ENCODE measurements at regions not wholly inside any gene's neighbourhood (a gene's known extent, or its start where the extent isn't known, plus 50 kb on each side); places are given as distances from the start of the nearest gene placed in this dataset.
"Not testable (repeated sequence)": the region's sequence is repeated elsewhere in the genome, so short reads cannot be mapped to it uniquely, and the experiment has no call there.

- H3K4me2 ChIP-seq; H3K4me3 ChIP-seq; FAIRE-seq; H3K9me3 ChIP-seq; TF ChIP-seq FOSL2 (IDR thresholded peaks at IDR 0.05): not testable (repeated sequence)
- ATAC-seq (peak; percentile 96), DNase-seq (ENCODE audit: low read depth in 1 of 2, low spot score in 1 of 2) (peak; percentile 52 to 68)
- TF ChIP-seq RAD21 (conservative IDR thresholded peaks at IDR 0.05 in 1 of 2, IDR thresholded peaks at IDR 0.05 in 1 of 2) (peak; percentile 91 to 93), FOSL2 (CRISPR knock-in tag; IDR thresholded peaks at IDR 0.05) (peak; percentile 8; the same call in 1 of the 2 replicates), SMC3 (IDR thresholded peaks at IDR 0.05) (peak; percentile 91)
- TF ChIP-seq, protein P1, sequence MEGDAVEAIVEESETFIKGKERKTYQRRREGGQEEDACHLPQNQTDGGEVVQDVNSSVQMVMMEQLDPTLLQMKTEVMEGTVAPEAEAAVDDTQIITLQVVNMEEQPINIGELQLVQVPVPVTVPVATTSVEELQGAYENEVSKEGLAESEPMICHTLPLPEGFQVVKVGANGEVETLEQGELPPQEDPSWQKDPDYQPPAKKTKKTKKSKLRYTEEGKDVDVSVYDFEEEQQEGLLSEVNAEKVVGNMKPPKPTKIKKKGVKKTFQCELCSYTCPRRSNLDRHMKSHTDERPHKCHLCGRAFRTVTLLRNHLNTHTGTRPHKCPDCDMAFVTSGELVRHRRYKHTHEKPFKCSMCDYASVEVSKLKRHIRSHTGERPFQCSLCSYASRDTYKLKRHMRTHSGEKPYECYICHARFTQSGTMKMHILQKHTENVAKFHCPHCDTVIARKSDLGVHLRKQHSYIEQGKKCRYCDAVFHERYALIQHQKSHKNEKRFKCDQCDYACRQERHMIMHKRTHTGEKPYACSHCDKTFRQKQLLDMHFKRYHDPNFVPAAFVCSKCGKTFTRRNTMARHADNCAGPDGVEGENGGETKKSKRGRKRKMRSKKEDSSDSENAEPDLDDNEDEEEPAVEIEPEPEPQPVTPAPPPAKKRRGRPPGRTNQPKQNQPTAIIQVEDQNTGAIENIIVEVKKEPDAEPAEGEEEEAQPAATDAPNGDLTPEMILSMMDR (IDR thresholded peaks at IDR 0.05), result peak; percentile 89
- POLR2A ChIA-PET, result interaction anchor here (0.7 to 1.5 kb wide), 2 partner anchors 62 to 83 kb away, joined by 3 read pairs; partner anchors contain the start of genes MDH2 and STYXL1
- CTCF ChIA-PET, result interaction anchor here (0.6 to 7.9 kb wide), 27 partner anchors 8 to 265 kb away, joined by 3 to 151 read pairs (median 4); partner anchors contain the start of genes MDH2 and STYXL1
- Histone ChIP-seq H3K4me1 (peaks cover 11% of the 10 kb centered on the region; the same call in 2 of the 3 replicates), H3K27ac (peak overlapping the region; percentile 42 to 73; a peak in 5 of 6 replicates)
Measured at GRCh38 chr7:76130661-76131060, 71.0 kb upstream of the SRRM3 start.

- H3K9me3 ChIP-seq; POLR2A ChIA-PET; H3K27ac ChIP-seq; DNase-seq (ENCODE audit: low read depth in 1 of 2, low spot score in 1 of 2); H3K4me3 ChIP-seq; ATAC-seq; H3K4me2 ChIP-seq; FAIRE-seq: not testable (repeated sequence)
- 84% methylated on average over 5 of the region's 5 CpGs for WGBS (ENCODE audit: missing lambda C conversion rate)
- CTCF ChIA-PET, result interaction anchor here (0.8 to 7.9 kb wide), 9 partner anchors 24 to 265 kb away, joined by 3 to 151 read pairs (median 4); partner anchors contain the start of genes MDH2 and STYXL1
- H3K4me1 ChIP-seq, result peaks cover 11% of the 10 kb centered on the region; the same call in 2 of the 3 replicates
Measured at GRCh38 chr7:76131887-76132286, 69.8 kb upstream of the SRRM3 start.

- Histone ChIP-seq H3K9me3 (no peaks in the 10 kb centered on the region), H3K27ac (no peak overlapping the region), H3K4me3 (no peak overlapping the region), H3K4me1 (peaks cover 11% of the 10 kb centered on the region; the same call in 2 of the 3 replicates), H3K4me2 (no peak overlapping the region)
- WGBS (ENCODE audit: missing lambda C conversion rate), result 91% methylated on average over 7 of the region's 7 CpGs
- FAIRE-seq, result no peak
- ATAC-seq, result no peak
- POLR2A ChIA-PET, result no interaction called here
- no peak for DNase-seq (ENCODE audit: low read depth in 1 of 2, low spot score in 1 of 2)
- TF ChIP-seq, protein P1 (IDR thresholded peaks at IDR 0.05), result no peak
- TF ChIP-seq NPAS2 (CRISPR knock-in tag; IDR thresholded peaks at IDR 0.05; ENCODE audit: borderline replicate concordance) (no peak), MAFK (IDR thresholded peaks at IDR 0.05; ENCODE audit: partially characterized antibody) (no peak), SREBF2 (IDR thresholded peaks at IDR 0.05) (no peak), FOSL2 (IDR thresholded peaks at IDR 0.05) (no peak), FOSL2 (CRISPR knock-in tag; IDR thresholded peaks at IDR 0.05) (no peak), MAZ (IDR thresholded peaks at IDR 0.05; ENCODE audit: borderline replicate concordance, low read depth, low read length) (no peak), HDAC2 (IDR thresholded peaks at IDR 0.05) (no peak), HMGXB4 (CRISPR knock-in tag; IDR thresholded peaks at IDR 0.05; ENCODE audit: borderline replicate concordance) (no peak), NFE2L2 (conservative IDR thresholded peaks at IDR 0.05; ENCODE audit: low read length) (no peak), POLR2A (IDR thresholded peaks at IDR 0.05; ENCODE audit: low read length) (no peak), CBX8 (IDR thresholded peaks at IDR 0.05) (no peak), HES2 (IDR thresholded peaks at IDR 0.05) (no peak), HOXB5 (CRISPR knock-in tag; IDR thresholded peaks at IDR 0.05) (no peak), KDM5A (IDR thresholded peaks at IDR 0.05) (no peak), RNF2 (IDR thresholded peaks at IDR 0.05; ENCODE audit: borderline replicate concordance, low read depth) (no peak), KDM1A (IDR thresholded peaks at IDR 0.05; ENCODE audit: low read depth) (no peak), RARB (CRISPR knock-in tag; IDR thresholded peaks at IDR 0.05) (no peak), HOXA7 (CRISPR knock-in tag; IDR thresholded peaks at IDR 0.05) (no peak)
- CTCF ChIA-PET, result interaction anchor here (1.2 to 7.9 kb wide), 2 partner anchors 63 to 219 kb away, joined by 3 to 151 read pairs; partner anchors contain the start of gene POR
Measured at GRCh38 chr7:76133164-76133775, 68.4 kb upstream of the SRRM3 start.
